ENCODE measurements at regions not wholly inside any gene's neighbourhood (a gene's known extent, or its start where the extent isn't known, plus 50 kb on each side); places are given as distances from the start of the nearest gene placed in this dataset.

- DNase-seq (ENCODE audit: low spot score) = no peak
These were observed 136.6 kb downstream of the RNF152 start for GRCh38 chr18:61756244-61756643.

- no peak for DNase-seq (ENCODE audit: low spot score)
These were observed 137.3 kb downstream of the RNF152 start for GRCh38 chr18:61755555-61755954.

- peak; percentile 88 for DNase-seq (ENCODE audit: low spot score)
These were observed 138.7 kb downstream of the RNF152 start for GRCh38 chr18:61754039-61754583.

GRCh38 chr18:61753373-61753772 is 139.4 kb downstream of the RNF152 start:
- no peak for DNase-seq (ENCODE audit: low spot score)

- DNase-seq (ENCODE audit: low spot score) = no peak
These were observed 139.8 kb downstream of the RNF152 start for GRCh38 chr18:61752973-61753372.

GRCh38 chr18:61750840-61751668 is 141.8 kb downstream of the RNF152 start:
- DNase-seq (ENCODE audit: low spot score) = no peak

GRCh38 chr18:61749546-61749945 is 143.3 kb downstream of the RNF152 start:
- DNase-seq (ENCODE audit: low spot score) = no peak

- DNase-seq (ENCODE audit: low spot score) = no peak
These were observed 143.8 kb downstream of the RNF152 start for GRCh38 chr18:61749031-61749430.

- DNase-seq (ENCODE audit: low spot score) = no peak
These were observed 144.8 kb downstream of the RNF152 start for GRCh38 chr18:61748004-61748403.

- DNase-seq (ENCODE audit: low spot score) = no peak
These were observed 148.9 kb downstream of the RNF152 start for GRCh38 chr18:61743775-61744531.

GRCh38 chr18:61742565-61743429 is 150.0 kb downstream of the RNF152 start:
- no peak for DNase-seq (ENCODE audit: low spot score)

- DNase-seq (ENCODE audit: low spot score) = no peak
These were observed 150.8 kb downstream of the RNF152 start for GRCh38 chr18:61741881-61742454.

- DNase-seq (ENCODE audit: low spot score) = no peak
These were observed 154.3 kb downstream of the RNF152 start for GRCh38 chr18:61738488-61738887.

- no peak for DNase-seq (ENCODE audit: low spot score)
These were observed 154.8 kb downstream of the RNF152 start for GRCh38 chr18:61738042-61738441.

- no peak for DNase-seq (ENCODE audit: low spot score)
These were observed 156.7 kb downstream of the RNF152 start for GRCh38 chr18:61736133-61736532.

GRCh38 chr18:61735564-61736102 is 157.2 kb downstream of the RNF152 start:
- no peak for DNase-seq (ENCODE audit: low spot score)

GRCh38 chr18:61734396-61734795 is 158.4 kb downstream of the RNF152 start:
- no peak for DNase-seq (ENCODE audit: low spot score)

- no peak for DNase-seq (ENCODE audit: low spot score)
These were observed 160.0 kb downstream of the RNF152 start for GRCh38 chr18:61732854-61733253.

- DNase-seq (ENCODE audit: low spot score) = no peak
These were observed 161.0 kb downstream of the RNF152 start for GRCh38 chr18:61731693-61732376.

- DNase-seq (ENCODE audit: low spot score) = no peak
These were observed 161.6 kb downstream of the RNF152 start for GRCh38 chr18:61731178-61731577.

All from SK-N-DZ (cell line).